HG03280 (cell line): ENCODE measurements at regions not wholly inside any gene's neighbourhood (a gene's known extent, or its start where the extent isn't known, plus 50 kb on each side); places are given as distances from the start of the nearest gene placed in this dataset.

Experiments
- ATAC-seq: cut with Tn5 transposase; IDR thresholded peaks from one replicate; pipeline ENCODE4 v1.9.1; 2021; ENCODE audit warnings: mild to moderate bottlenecking, moderate library complexity; ENCODE audit not compliant: unreplicated experiment

DNA sequence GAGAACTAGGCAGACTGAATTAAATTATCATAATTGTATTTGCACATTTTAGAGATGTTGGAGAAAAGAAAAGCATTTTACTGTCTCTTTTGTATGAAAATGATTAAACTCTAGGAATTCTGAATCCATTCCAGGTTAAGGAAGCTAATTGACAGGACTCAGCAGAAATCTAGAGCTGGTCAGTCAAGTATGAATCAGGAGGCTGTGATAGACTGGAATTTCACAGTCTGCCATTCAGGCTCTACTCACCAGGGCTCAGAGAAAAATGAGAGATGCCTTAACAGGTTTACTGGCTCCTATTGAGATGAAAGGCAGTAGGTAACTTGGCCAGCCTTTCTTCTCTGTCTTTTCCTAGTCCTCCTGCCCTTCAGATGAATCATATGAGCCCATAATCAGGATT, 693.9 kb upstream of the CHORDC1 start:
- no peak for ATAC-seq

DNA sequence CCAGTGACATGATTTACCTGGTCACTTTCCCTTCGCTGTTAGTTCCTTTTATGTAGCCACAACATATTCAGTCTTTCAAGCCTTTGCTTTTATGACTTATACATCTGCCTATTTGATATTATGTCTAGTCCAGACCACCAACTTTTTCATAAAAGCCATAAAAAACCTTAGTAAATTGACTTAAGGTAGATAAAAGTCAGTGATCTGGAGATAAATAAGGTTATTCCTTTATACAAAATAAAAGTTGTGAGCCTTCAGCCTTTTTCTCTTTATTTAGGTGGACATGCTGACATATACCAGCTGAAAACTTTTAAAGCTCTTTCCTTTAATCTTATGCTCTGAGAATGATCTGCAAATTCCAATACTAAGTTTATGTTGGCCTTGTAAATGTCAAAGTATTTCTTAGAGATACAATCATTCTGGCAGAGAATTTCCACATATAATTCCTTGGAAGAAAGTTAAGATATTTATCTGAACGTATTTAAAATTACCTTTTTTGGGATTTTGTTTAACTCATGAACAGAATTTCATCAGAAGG, 690.4 kb upstream of the CHORDC1 start:
- no peak for ATAC-seq

DNA sequence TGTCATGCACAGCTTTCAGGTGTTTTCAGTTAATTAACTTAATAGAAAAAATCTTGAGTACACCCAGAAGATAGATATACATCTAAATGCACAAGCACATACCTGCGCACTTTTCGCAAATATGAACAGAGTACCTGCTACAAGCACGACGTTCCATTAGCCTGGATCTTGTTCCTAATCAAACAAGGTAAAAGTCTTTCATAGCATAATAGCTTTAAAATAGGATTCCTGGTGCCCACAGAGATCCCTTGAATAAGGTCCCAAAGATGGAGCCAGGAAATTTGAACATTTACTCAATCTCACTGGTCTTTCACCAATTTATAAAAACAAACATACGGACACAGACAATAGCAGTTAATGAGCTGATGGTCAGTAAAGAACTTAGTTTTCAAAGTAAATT, 689.8 kb upstream of the CHORDC1 start:
- no peak for ATAC-seq

DNA sequence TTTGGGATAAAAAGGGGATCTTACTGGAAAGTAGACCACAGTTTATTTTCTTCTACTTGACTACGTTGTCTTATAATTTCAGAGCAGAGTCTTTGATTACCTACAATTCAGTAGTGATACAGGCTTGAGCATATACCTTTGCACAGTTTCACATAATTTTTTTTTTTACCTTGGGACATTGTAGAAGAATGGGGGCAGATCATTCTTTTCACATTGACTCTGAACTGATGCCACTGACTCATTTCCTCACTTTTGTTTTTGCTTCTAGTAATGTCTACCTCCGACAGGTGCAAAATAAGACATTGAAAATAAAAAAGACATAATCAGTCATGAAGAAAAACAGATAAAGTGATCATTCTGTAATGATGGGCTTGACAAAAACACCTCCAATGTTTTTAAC, 688.3 kb upstream of the CHORDC1 start:
- ATAC-seq = no peak

DNA sequence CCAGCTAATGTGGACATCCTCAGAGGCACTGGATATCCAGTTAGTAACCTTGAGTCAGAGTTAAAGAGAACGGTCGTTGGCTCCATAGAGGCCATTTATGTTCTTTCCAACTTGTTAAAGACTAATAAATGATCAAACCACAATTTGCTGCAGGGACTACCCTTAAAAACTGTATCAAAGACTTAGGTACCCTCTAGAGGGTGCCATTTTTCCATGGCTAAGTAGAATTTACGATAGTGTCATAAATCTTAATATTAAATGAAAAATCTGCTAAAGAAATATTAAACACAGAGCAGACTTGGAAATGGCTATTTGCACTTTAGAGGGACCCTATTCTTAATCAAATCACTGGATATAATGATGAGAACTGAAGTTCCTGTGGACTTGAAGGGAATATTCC, 685.2 kb upstream of the CHORDC1 start:
- ATAC-seq = no peak

DNA sequence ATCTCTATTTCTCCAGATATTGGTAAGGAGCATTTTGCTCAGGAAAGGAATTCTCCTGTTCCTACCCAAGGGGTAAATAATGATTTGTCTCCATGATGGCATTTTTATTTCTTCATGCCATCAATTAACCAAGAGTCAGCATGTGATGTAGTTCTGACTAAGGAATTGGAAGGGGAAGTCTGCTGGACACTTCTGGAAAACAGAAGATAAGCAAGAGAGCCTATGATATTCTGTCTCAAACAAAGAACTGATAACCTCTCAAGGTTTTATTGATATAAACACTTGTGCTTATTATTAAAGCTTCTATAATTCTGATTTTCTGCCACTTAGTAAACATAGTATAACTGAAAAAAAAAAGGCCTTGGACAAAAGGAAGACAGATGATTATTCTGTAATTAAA, 673.0 kb upstream of the CHORDC1 start:
- ATAC-seq = no peak

DNA sequence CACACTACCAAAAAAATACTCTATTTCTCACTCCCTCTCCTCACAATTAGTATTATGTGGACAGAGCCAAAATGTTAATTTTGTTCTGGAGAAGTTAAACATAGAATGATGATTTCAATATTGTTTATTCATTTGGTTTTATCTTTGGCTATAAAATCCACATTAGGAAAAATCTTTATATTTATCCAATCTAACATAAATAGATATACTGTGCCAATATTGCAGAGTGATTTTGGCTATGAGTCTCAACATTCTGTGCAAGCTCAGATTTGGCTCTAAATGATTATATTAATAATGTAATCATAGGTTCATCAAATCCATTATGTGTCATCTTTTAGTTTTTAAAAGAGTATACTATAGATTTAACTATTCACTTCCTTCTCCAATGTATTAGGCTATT, 667.5 kb upstream of the CHORDC1 start:
- no peak for ATAC-seq

DNA sequence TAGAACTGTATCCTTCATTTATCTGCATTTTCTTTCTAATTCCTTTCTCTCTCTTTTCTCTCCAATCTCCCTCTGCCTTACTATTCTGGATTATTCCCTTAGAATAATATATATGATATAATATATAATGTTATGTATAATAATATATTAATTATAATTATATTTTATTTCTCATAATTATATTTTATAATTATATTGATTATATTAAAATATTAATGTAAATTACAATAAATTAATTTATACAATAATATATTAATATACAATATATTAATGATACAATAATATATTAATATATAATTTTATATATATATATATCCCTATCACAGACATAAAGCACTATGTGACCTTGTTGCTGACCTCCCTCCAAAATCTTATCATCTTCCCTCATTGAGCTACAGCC, 661.3 kb upstream of the CHORDC1 start:
- ATAC-seq = no peak

DNA sequence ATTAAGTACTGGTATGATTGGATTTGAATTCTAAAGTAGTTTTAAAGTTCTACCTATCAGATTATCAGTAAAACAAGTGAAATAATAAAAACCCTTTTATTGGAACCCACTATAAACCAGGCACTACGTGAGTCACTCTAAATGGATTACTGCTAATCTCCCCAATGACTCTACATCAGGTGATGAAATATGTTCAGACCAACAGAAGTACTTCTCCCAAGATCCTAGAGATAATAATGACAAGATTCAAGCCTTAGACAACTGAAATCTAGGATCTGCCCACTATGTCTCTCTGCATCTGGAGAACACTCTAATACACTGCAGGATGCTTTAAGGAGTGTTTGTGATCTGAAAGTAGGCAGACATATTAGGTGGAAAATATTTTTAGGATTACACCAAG, 652.1 kb upstream of the CHORDC1 start:
- ATAC-seq = no peak

DNA sequence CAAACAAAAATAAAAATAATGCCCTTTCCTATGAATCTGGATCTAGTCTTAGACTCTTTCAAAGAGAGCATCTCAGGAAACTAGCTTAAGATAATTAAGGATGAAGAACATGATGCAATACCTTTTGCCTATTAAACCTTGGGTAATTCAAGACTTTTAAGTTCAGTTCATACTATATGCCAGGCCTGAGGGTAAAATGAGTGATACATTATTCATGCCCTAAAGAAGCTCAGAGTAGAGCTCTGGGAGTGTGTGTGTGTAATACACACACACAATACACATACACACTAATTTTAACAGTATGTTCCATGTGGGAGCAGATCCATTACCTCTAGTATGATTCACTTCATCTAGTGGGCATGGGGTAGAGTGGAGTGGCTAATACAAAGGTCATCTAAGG, 651.4 kb upstream of the CHORDC1 start:
- no peak for ATAC-seq

DNA sequence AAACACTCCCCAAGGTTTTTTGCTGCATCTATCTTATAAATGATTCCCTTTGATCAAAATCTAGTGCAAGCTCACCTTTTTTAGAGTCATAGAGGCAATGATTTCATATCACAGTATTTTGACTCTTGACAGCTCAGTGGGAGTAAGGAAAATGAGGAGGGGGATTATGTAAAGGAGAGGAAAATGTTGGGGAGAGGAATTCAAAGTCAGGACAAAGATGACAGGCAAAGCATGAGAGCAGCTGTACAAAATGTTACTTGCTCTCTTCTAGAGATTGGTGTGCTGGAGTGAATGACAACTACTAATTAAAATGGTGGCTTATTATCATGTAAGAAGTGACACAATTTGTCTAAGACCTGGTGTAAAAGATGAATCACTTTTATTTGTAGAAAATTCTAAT, 644.6 kb upstream of the CHORDC1 start:
- ATAC-seq = no peak

DNA sequence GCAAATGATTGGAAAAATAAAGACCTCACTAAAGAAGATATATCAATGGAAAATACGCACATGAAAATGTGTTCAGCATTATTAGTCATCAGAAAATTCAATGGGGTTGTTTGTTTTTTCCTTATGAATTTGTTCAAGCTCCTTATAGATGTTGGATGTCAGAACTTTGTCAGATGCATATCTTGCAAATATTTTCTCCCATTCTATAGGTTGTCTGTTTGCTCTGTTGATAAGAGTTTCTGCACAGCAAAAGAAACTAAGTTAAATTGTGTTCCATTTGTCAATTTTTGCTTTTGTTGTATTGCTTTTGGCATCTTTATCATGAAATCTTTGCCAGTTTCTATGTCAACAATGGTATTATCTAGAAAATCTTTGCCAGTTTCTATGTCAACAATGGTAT, 633.9 kb upstream of the CHORDC1 start:
- no peak for ATAC-seq

DNA sequence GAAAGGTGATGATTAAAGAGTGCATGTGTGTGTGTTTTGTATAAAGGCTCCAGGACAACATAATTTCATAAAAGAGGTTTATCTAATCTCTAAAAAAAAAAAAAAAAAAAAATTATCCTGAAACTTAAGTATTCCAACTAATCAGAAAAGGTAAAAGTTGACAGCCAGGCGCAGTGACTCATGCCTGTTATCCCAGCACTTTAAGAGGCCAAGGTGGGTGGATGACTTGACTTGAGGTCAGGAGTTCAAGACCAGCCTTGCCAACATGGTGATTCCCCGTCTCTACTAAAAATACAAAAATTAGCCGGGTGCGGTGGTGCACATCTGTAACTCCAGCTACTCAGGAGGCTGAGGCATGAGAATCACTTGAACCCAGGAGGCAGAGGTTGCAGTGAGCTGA, 632.7 kb upstream of the CHORDC1 start:
- no peak for ATAC-seq

DNA sequence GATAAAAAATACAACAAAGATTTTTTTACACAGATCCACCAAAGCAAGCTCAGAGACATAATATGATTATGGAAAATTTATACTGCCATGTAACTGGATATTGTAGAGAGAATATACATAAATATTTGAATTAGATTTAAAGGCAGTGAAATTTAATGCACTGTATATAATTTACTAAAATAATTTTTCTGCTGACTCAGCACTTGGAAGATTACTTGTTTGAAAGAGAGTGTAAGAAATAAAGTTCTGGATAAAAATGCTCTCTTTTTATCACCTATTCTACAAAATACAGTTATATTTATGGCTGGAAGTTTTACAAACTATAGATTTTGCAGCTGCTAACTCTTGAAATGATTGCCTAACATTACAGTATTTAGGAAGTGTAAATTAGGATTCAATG, 628.3 kb upstream of the CHORDC1 start:
- no peak for ATAC-seq

DNA sequence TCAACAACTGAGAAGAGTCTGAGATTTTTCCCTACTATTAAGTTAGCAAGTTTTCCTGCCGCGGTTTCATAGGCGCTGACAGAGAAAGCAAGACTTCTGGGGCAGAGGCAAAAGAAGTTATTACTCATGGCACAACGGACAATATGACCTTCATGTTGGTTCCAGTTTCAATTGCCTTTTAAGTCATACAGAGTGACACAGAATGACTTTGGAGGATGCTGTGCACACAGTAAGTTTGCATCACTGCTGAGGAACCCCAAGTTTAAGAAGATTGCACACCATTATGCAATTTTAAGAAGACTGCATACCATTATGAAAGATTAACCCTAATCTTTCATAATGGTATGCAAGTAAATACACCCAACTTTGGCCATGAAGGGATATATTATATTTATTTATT, 626.5 kb upstream of the CHORDC1 start:
- ATAC-seq = no peak

DNA sequence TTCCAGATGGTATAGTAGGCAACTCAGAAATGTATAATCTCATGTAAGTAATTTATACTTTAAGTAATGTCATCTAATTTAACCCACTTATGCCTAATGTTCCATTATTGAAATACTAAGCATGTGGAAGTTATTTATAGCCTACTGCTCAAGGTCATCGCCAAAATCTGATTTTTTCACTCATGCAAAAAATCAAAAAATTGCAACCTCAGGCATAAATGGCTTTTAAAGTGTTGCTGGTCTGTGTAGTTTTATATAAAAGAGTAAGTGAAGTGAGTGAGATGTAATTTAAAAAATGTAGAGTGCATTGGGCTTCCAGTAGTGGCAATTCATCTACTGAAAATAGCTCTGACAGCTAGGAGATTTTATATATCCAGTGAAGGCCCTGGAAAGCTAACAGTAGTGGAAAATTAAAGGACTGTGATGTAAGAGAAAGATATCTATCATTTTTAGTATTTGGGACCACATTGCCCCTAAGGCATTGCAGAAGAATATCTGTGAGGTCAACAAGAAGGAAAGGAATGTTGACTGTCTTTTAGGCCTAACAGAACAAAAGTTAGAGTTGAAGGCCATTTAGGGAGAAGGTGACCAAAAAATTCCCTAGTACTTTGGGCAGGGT, 624.5 kb upstream of the CHORDC1 start:
- no peak for ATAC-seq

DNA sequence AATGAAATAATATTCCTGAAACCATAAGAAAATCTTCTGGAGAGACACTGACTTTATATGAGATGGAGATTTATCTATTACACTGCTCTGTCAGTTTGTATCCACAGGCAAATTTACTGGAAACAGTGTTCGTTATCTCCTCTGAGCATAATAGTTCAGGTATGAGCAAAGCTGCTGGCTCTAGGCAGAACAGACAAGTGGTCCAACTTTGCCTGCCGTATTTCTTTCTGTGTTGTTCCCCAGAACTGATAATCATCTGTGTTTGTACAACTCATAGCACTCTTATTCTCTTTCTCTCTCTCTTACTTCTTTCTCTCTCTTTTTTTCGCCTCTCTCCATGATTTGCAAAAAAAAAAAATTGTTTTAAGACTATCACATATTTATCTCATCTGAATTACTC, 623.8 kb upstream of the CHORDC1 start:
- ATAC-seq = no peak

DNA sequence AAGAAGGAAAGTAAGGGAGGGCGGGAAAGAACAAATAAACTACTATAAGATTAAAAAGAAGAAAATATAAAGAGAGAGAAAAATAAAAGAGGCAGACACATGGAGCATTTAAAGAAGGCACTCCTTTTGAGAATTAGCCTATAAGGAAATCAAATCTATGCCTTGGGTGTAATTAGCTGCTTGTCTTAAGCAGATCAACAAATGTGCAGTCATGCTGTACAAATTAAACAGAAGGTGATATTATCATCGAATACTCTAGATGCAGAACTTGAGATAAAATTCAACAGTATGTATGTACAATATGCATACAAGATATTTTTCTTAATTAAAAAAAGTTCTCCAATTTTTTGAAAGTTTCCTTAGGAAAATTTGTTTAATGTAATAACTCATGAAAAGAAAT, 623.0 kb upstream of the CHORDC1 start:
- ATAC-seq = no peak

DNA sequence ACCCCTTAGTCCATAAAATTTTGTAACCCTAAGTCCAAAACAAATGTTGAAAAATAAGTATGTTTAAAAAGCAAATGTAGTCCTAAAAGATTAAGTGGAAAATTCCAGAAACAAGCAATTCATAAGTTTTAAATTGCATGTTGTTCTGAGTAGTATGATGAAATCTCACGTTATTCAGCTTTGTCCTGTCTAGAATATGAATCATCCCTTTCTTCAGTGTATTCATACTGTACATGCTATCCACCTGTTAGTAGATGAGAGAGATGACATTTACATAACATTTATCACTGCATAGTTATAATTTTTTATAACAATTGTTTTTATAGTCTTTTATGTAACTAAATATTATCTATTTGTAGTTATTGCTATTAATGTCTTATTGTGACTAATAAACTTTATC, 622.3 kb upstream of the CHORDC1 start:
- ATAC-seq = no peak

DNA sequence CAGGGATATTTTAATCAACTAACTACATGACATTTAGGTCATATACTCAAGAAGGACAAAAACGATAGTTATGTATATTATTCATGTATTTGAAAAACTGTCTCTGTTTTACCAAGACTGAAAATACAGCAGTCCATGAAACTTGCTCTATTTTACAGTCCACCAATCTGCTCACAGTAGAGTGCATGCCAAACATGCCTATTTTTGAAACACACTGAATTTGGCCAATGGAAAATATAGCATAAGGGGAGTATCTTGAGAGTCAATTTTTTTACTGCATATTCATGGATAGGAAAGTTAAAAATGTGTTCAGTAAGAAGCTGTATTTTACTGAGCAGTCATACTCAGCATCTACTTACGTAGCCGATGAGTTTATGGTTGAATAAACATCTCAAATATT, 621.2 kb upstream of the CHORDC1 start:
- ATAC-seq = no peak

DNA sequence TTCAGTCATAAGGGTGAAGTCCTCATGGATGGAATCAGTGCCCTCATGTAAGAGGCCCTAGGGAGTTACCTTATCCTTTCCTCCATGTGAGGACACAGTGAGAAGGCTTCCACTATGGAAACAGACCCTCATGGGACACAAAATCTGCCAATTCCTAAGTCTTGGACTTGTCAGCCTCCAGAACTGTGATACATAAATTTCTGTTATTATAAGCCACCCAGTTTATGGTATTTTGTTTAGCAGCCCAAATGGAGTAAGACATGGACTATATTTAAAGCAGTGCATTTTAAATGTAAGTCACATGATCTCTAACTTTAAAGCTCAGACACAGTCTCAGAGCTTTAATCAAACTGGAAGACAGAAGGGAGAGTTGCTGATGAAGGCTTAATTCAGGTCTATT, 619.8 kb upstream of the CHORDC1 start:
- no peak for ATAC-seq

DNA sequence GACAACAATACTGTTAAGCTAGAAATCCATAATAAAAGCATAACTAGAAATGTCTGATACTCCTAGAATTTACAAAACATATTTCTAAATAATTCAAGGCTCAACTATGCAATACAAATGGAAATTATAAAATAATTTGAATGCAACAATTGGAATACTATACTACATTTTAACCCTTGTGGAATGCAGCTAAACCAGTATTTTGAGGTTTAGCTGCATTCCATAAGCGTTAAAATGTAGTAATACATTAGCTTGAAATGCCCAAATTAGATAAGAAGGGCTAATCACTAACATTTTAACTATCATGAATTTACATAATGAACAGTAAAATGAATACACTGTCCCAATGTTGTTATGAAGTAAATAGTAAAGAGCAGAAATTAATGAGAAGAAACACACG, 617.2 kb upstream of the CHORDC1 start:
- no peak for ATAC-seq

DNA sequence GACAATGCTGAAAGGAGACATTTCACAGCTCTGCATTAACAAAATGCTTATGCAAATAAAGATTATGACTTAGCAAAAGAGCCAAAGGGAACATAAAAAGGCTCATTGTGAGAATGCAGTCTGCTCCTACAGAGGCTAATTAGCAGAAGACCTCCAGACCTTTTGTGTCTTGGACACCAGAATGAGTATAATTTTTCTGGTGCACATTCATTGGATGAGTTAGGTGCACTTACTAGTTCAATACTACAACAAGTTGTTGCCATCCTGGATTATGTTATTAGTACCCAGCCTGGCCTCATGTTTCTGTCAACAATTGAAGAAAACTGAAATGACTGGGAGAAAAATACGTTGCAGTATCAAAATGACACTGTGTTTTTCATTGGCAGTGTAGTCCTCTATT, 613.2 kb upstream of the CHORDC1 start:
- no peak for ATAC-seq
